GM18508 (cell line): ENCODE measurements at regions not wholly inside any gene's neighbourhood (a gene's known extent, or its start where the extent isn't known, plus 50 kb on each side); places are given as distances from the start of the nearest gene placed in this dataset.
"Not testable (repeated sequence)": the region's sequence is repeated elsewhere in the genome, so short reads cannot be mapped to it uniquely, and the experiment has no call there.

Experiments
- ATAC-seq: cut with Tn5 transposase; IDR thresholded peaks from one replicate; pipeline ENCODE4 v1.9.1; 2021; ENCODE audit warnings: moderate number of reproducible peaks; ENCODE audit not compliant: insufficient read depth, unreplicated experiment

GRCh38 chr5:98318386-98318785 lies 455.1 kb upstream of the RGMB start:
- no peak for ATAC-seq

GRCh38 chr5:98319299-98320011 lies 454.0 kb upstream of the RGMB start:
- ATAC-seq, result no peak

GRCh38 chr5:98320343-98320742 lies 453.1 kb upstream of the RGMB start:
- ATAC-seq, result no peak

- no peak for ATAC-seq
These were observed 452.1 kb upstream of the RGMB start for GRCh38 chr5:98321361-98321760.

GRCh38 chr5:98325187-98325586 lies 448.3 kb upstream of the RGMB start:
- not testable (repeated sequence) for ATAC-seq

GRCh38 chr5:98328015-98328414 lies 445.4 kb upstream of the RGMB start:
- ATAC-seq, result no peak

GRCh38 chr5:98330871-98331270 lies 442.6 kb upstream of the RGMB start:
- ATAC-seq, result no peak

GRCh38 chr5:98333921-98334320 lies 439.5 kb upstream of the RGMB start:
- no peak for ATAC-seq

GRCh38 chr5:98334946-98335345 lies 438.5 kb upstream of the RGMB start:
- ATAC-seq, result no peak

GRCh38 chr5:98339141-98339848 lies 434.2 kb upstream of the RGMB start:
- ATAC-seq, result no peak

GRCh38 chr5:98341038-98342032 lies 432.1 kb upstream of the RGMB start:
- no peak for ATAC-seq

- not testable (repeated sequence) for ATAC-seq
These were observed 430.4 kb upstream of the RGMB start for GRCh38 chr5:98342958-98343660.

- ATAC-seq, result no peak
These were observed 424.0 kb upstream of the RGMB start for GRCh38 chr5:98349251-98349989.

GRCh38 chr5:98349990-98350365 lies 423.5 kb upstream of the RGMB start:
- no peak for ATAC-seq

GRCh38 chr5:98354922-98355321 lies 418.5 kb upstream of the RGMB start:
- ATAC-seq, result no peak

GRCh38 chr5:98360548-98360947 lies 412.9 kb upstream of the RGMB start:
- no peak for ATAC-seq

- no peak for ATAC-seq
These were observed 410.3 kb upstream of the RGMB start for GRCh38 chr5:98363157-98363556.

- no peak for ATAC-seq
These were observed 408.9 kb upstream of the RGMB start for GRCh38 chr5:98364549-98364948.

- ATAC-seq, result no peak
These were observed 408.3 kb upstream of the RGMB start for GRCh38 chr5:98365126-98365525.

GRCh38 chr5:98368141-98368540 lies 405.3 kb upstream of the RGMB start:
- ATAC-seq, result no peak
